ENCODE measurements at regions not wholly inside any gene's neighbourhood (a gene's known extent, or its start where the extent isn't known, plus 50 kb on each side); places are given as distances from the start of the nearest gene placed in this dataset.

- intact Hi-C loops (cut with micrococcal nuclease), result loop anchor here in 1 of 2 donors (5.0 kb wide), 1 partner anchor 99 kb away; the partner anchor contains the start of gene IL12A
- no peak overlapping the region for H3K27ac Mint-ChIP-seq
- ATAC-seq (no peak), DNase-seq (no peak)
- no peaks in the 10 kb centered on the region for H3K9me3 Mint-ChIP-seq
- Histone ChIP-seq H3K27me3 (ENCODE audit: control insufficient read depth in 2 of 2, insufficient read depth in 2 of 2, low read length in 2 of 2) (no peaks in the 10 kb centered on the region), H3K27ac (ENCODE audit: low read depth, low read length) (no peak overlapping the region), H3K9me3 (ENCODE audit: control insufficient read depth in 2 of 3, low read length in 3 of 3) (no peaks in the 10 kb centered on the region), H3K36me3 (ENCODE audit: control insufficient read depth in 2 of 3, insufficient read depth in 3 of 3, low read length in 3 of 3) (no peaks in the 10 kb centered on the region), H3K4me1 (ENCODE audit: control insufficient read depth in 2 of 2, insufficient read depth in 2 of 2, low read length in 2 of 2) (no peaks in the 10 kb centered on the region), H3K4me3 (ENCODE audit: low read length) (no peak overlapping the region)
- H3K4me3 Mint-ChIP-seq, result no peak overlapping the region
- H3K4me1 Mint-ChIP-seq, result no peaks in the 10 kb centered on the region
- peaks cover 0 to 32% (median 17%) of the 10 kb centered on the region in 5 donors for H3K27me3 Mint-ChIP-seq
- CTCF ChIA-PET, result no interaction called here
- POLR2A ChIA-PET, result no interaction called here
- H3K36me3 Mint-ChIP-seq, result no peaks in the 10 kb centered on the region
Observed at GRCh38 chr3:159887911-159888310, 100.7 kb upstream of the IL12A start.

- DNase-seq, result no peak
- H3K9me3 Mint-ChIP-seq, result no peaks in the 10 kb centered on the region
- peaks cover 8 to 45% (median 29%) of the 10 kb centered on the region in 5 donors for H3K27me3 Mint-ChIP-seq
- Histone ChIP-seq H3K27me3 (ENCODE audit: control insufficient read depth in 2 of 2, insufficient read depth in 2 of 2, low read length in 2 of 2) (no peaks in the 10 kb centered on the region), H3K4me3 (ENCODE audit: low read length) (no peak overlapping the region), H3K27ac (ENCODE audit: low read depth, low read length) (no peak overlapping the region), H3K9me3 (ENCODE audit: control insufficient read depth in 2 of 3, low read length in 3 of 3) (no peaks in the 10 kb centered on the region), H3K36me3 (ENCODE audit: control insufficient read depth in 2 of 3, insufficient read depth in 3 of 3, low read length in 3 of 3) (no peaks in the 10 kb centered on the region), H3K4me1 (ENCODE audit: control insufficient read depth in 2 of 2, insufficient read depth in 2 of 2, low read length in 2 of 2) (no peaks in the 10 kb centered on the region)
- intact Hi-C loops (cut with micrococcal nuclease), result no loop called here
- H3K27ac Mint-ChIP-seq, result no peak overlapping the region
- H3K4me1 Mint-ChIP-seq, result no peaks in the 10 kb centered on the region
- POLR2A ChIA-PET, result no interaction called here
- no peaks in the 10 kb centered on the region for H3K36me3 Mint-ChIP-seq
- CTCF ChIA-PET, result no interaction called here
- ATAC-seq, result no peak
- H3K4me3 Mint-ChIP-seq, result no peak overlapping the region
Observed at GRCh38 chr3:159892171-159892795, 96.4 kb upstream of the IL12A start.

GRCh38 chr3:159892801-159893200 is 95.8 kb upstream of the IL12A start:
- Histone ChIP-seq H3K9me3 (ENCODE audit: control insufficient read depth in 2 of 3, low read length in 3 of 3) (no peaks in the 10 kb centered on the region), H3K4me1 (ENCODE audit: control insufficient read depth in 2 of 2, insufficient read depth in 2 of 2, low read length in 2 of 2) (no peaks in the 10 kb centered on the region), H3K4me3 (ENCODE audit: low read length) (no peak overlapping the region), H3K36me3 (ENCODE audit: control insufficient read depth in 2 of 3, insufficient read depth in 3 of 3, low read length in 3 of 3) (no peaks in the 10 kb centered on the region), H3K27me3 (ENCODE audit: control insufficient read depth in 2 of 2, insufficient read depth in 2 of 2, low read length in 2 of 2) (no peaks in the 10 kb centered on the region), H3K27ac (ENCODE audit: low read depth, low read length) (no peak overlapping the region)
- H3K27me3 Mint-ChIP-seq, result peaks cover 8 to 43% (median 29%) of the 10 kb centered on the region in 5 donors
- H3K9me3 Mint-ChIP-seq, result no peaks in the 10 kb centered on the region
- ChIA-PET CTCF (no interaction called here), POLR2A (no interaction called here)
- ATAC-seq (no peak), DNase-seq (no peak)
- no peaks in the 10 kb centered on the region for H3K4me1 Mint-ChIP-seq
- intact Hi-C loops (cut with micrococcal nuclease), result no loop called here
- H3K4me3 Mint-ChIP-seq, result no peak overlapping the region
- no peaks in the 10 kb centered on the region for H3K36me3 Mint-ChIP-seq
- no peak overlapping the region for H3K27ac Mint-ChIP-seq

GRCh38 chr3:159894386-159894785 is 94.2 kb upstream of the IL12A start:
- no peak overlapping the region for H3K27ac ChIP-seq (ENCODE audit: low read depth, low read length)
- ChIA-PET CTCF (no interaction called here), POLR2A (no interaction called here)
- Mint-ChIP-seq H3K27ac (no peak overlapping the region), H3K4me1 (no peaks in the 10 kb centered on the region), H3K27me3 (peaks cover 8 to 39% (median 25%) of the 10 kb centered on the region in 5 donors), H3K36me3 (no peaks in the 10 kb centered on the region), H3K9me3 (no peaks in the 10 kb centered on the region), H3K4me3 (no peak overlapping the region)
- no peaks in the 10 kb centered on the region for H3K9me3 ChIP-seq (ENCODE audit: control insufficient read depth in 2 of 3, low read length in 3 of 3)
- DNase-seq (no peak), ATAC-seq (no peak)
- no peak overlapping the region for H3K4me3 ChIP-seq (ENCODE audit: low read length)
- no peaks in the 10 kb centered on the region for H3K4me1 ChIP-seq (ENCODE audit: control insufficient read depth in 2 of 2, insufficient read depth in 2 of 2, low read length in 2 of 2)
- intact Hi-C loops (cut with micrococcal nuclease), result no loop called here
- H3K36me3 ChIP-seq (ENCODE audit: control insufficient read depth in 2 of 3, insufficient read depth in 3 of 3, low read length in 3 of 3), result no peaks in the 10 kb centered on the region
- H3K27me3 ChIP-seq (ENCODE audit: control insufficient read depth in 2 of 2, insufficient read depth in 2 of 2, low read length in 2 of 2), result no peaks in the 10 kb centered on the region

GRCh38 chr3:159895430-159895829 is 93.2 kb upstream of the IL12A start:
- no peaks in the 10 kb centered on the region for H3K4me1 ChIP-seq (ENCODE audit: control insufficient read depth in 2 of 2, insufficient read depth in 2 of 2, low read length in 2 of 2)
- DNase-seq (no peak), ATAC-seq (no peak)
- intact Hi-C loops (cut with micrococcal nuclease), result no loop called here
- no peaks in the 10 kb centered on the region for H3K36me3 ChIP-seq (ENCODE audit: control insufficient read depth in 2 of 3, insufficient read depth in 3 of 3, low read length in 3 of 3)
- no peak overlapping the region for H3K27ac ChIP-seq (ENCODE audit: low read depth, low read length)
- H3K4me3 ChIP-seq (ENCODE audit: low read length), result no peak overlapping the region
- Mint-ChIP-seq H3K27me3 (peaks cover 9 to 38% (median 24%) of the 10 kb centered on the region in 5 donors), H3K4me1 (no peaks in the 10 kb centered on the region), H3K9me3 (no peaks in the 10 kb centered on the region), H3K27ac (no peak overlapping the region), H3K36me3 (no peaks in the 10 kb centered on the region), H3K4me3 (no peak overlapping the region)
- CTCF ChIA-PET, result no interaction called here
- POLR2A ChIA-PET, result no interaction called here
- no peaks in the 10 kb centered on the region for H3K27me3 ChIP-seq (ENCODE audit: control insufficient read depth in 2 of 2, insufficient read depth in 2 of 2, low read length in 2 of 2)
- no peaks in the 10 kb centered on the region for H3K9me3 ChIP-seq (ENCODE audit: control insufficient read depth in 2 of 3, low read length in 3 of 3)

- H3K27me3 Mint-ChIP-seq, result peaks cover 15 to 42% (median 24%) of the 10 kb centered on the region in 5 donors
- ATAC-seq (no peak), DNase-seq (no peak)
- no peaks in the 10 kb centered on the region for H3K9me3 Mint-ChIP-seq
- ChIA-PET CTCF (no interaction called here), POLR2A (no interaction called here)
- no peaks in the 10 kb centered on the region for H3K9me3 ChIP-seq (ENCODE audit: control insufficient read depth in 2 of 3, low read length in 3 of 3)
- no peak overlapping the region for H3K4me3 ChIP-seq (ENCODE audit: low read length)
- H3K4me1 Mint-ChIP-seq, result no peaks in the 10 kb centered on the region
- H3K4me3 Mint-ChIP-seq, result no peak overlapping the region
- no peak overlapping the region for H3K27ac Mint-ChIP-seq
- H3K27me3 ChIP-seq (ENCODE audit: control insufficient read depth in 2 of 2, insufficient read depth in 2 of 2, low read length in 2 of 2), result no peaks in the 10 kb centered on the region
- no peaks in the 10 kb centered on the region for H3K4me1 ChIP-seq (ENCODE audit: control insufficient read depth in 2 of 2, insufficient read depth in 2 of 2, low read length in 2 of 2)
- intact Hi-C loops (cut with micrococcal nuclease), result no loop called here
- H3K27ac ChIP-seq (ENCODE audit: low read depth, low read length), result no peak overlapping the region
- no peaks in the 10 kb centered on the region for H3K36me3 Mint-ChIP-seq
- H3K36me3 ChIP-seq (ENCODE audit: control insufficient read depth in 2 of 3, insufficient read depth in 3 of 3, low read length in 3 of 3), result no peaks in the 10 kb centered on the region
Observed at GRCh38 chr3:159896543-159896942, 92.1 kb upstream of the IL12A start.

GRCh38 chr3:159897331-159898075 is 91.1 kb upstream of the IL12A start:
- H3K4me3 Mint-ChIP-seq, result no peak overlapping the region
- Histone ChIP-seq H3K27ac (ENCODE audit: low read depth, low read length) (no peak overlapping the region), H3K9me3 (ENCODE audit: control insufficient read depth in 2 of 3, low read length in 3 of 3) (no peaks in the 10 kb centered on the region), H3K36me3 (ENCODE audit: control insufficient read depth in 2 of 3, insufficient read depth in 3 of 3, low read length in 3 of 3) (no peaks in the 10 kb centered on the region), H3K4me3 (ENCODE audit: low read length) (no peak overlapping the region), H3K27me3 (ENCODE audit: control insufficient read depth in 2 of 2, insufficient read depth in 2 of 2, low read length in 2 of 2) (no peaks in the 10 kb centered on the region), H3K4me1 (ENCODE audit: control insufficient read depth in 2 of 2, insufficient read depth in 2 of 2, low read length in 2 of 2) (no peaks in the 10 kb centered on the region)
- H3K36me3 Mint-ChIP-seq, result no peaks in the 10 kb centered on the region
- intact Hi-C loops (cut with micrococcal nuclease), result no loop called here
- no peak overlapping the region for H3K27ac Mint-ChIP-seq
- peaks cover 12 to 34% (median 21%) of the 10 kb centered on the region in 5 donors for H3K27me3 Mint-ChIP-seq
- DNase-seq (no peak), ATAC-seq (no peak)
- ChIA-PET POLR2A (no interaction called here), CTCF (no interaction called here)
- no peaks in the 10 kb centered on the region for H3K9me3 Mint-ChIP-seq
- no peaks in the 10 kb centered on the region for H3K4me1 Mint-ChIP-seq
